ENCODE measurements at regions not wholly inside any gene's neighbourhood (a gene's known extent, or its start where the extent isn't known, plus 50 kb on each side); places are given as distances from the start of the nearest gene placed in this dataset.
A peak's percentile ranks its signal among the peaks of the same experiment; 100 is the strongest.

GRCh38 chr11:79794484-79795393 lies 353.9 kb upstream of the TENM4 start:
- H3K4me1 ChIP-seq, result peaks cover 0 to 10% (median 0%) of the 10 kb centered on the region in 4 donors
- H3K36me3 ChIP-seq, result no peaks in the 10 kb centered on the region
- TF ChIP-seq CTCF (IDR thresholded peaks at IDR 0.05), result no peak
- TF ChIP-seq POLR2A (IDR thresholded peaks at IDR 0.05), result no peak
- TF ChIP-seq POLR2AphosphoS5 (IDR thresholded peaks at IDR 0.05), result peak in 1 of 2 donors; percentile 18
- peak in 1 of 4 donors; percentile 67 for TF ChIP-seq EP300 (IDR thresholded peaks at IDR 0.05)
- no peaks in the 10 kb centered on the region for H3K9me3 ChIP-seq
- ATAC-seq (ENCODE audit: low FRiP score in 2 of 2) (peak; percentile 34 to 86), DNase-seq (peak in 1 of 2 donors; percentile 28)
- H3K27me3 ChIP-seq, result no peaks in the 10 kb centered on the region
- no peak overlapping the region for H3K27ac ChIP-seq
- no peak overlapping the region for H3K4me3 ChIP-seq
- WGBS, 2 donors, result 42 to 51% methylated on average over 4 of the region's 4 CpGs

GRCh38 chr11:79794057-79794456 lies 353.2 kb upstream of the TENM4 start:
- ATAC-seq (ENCODE audit: low FRiP score in 2 of 2), result peak; percentile 11 to 29
- TF ChIP-seq POLR2AphosphoS5 (IDR thresholded peaks at IDR 0.05) (no peak), EP300 (IDR thresholded peaks at IDR 0.05) (no peak), POLR2A (IDR thresholded peaks at IDR 0.05) (no peak), CTCF (IDR thresholded peaks at IDR 0.05) (no peak)
- 58 to 66% methylated on average over 3 of the region's 3 CpGs for WGBS, 2 donors

GRCh38 chr11:79786961-79787360 lies 346.1 kb upstream of the TENM4 start:
- ATAC-seq (ENCODE audit: low FRiP score in 2 of 2) (no peak), DNase-seq (no peak)
- WGBS, 2 donors, result 81 to 95% methylated on average over 1 of the region's 1 CpG
- H3K9me3 ChIP-seq, result no peaks in the 10 kb centered on the region
- no peak for TF ChIP-seq POLR2A (IDR thresholded peaks at IDR 0.05)
- H3K4me1 ChIP-seq, result no peaks in the 10 kb centered on the region
- no peak overlapping the region for H3K4me3 ChIP-seq
- no peak overlapping the region for H3K27ac ChIP-seq
- H3K27me3 ChIP-seq, result no peaks in the 10 kb centered on the region
- no peaks in the 10 kb centered on the region for H3K36me3 ChIP-seq

More at GRCh38 chr11:79794057-79794456, 353.2 kb upstream of the TENM4 start:
- H3K36me3 ChIP-seq, result no peaks in the 10 kb centered on the region
- H3K9me3 ChIP-seq, result no peaks in the 10 kb centered on the region
- H3K27ac ChIP-seq, result no peak overlapping the region
- no peaks in the 10 kb centered on the region for H3K27me3 ChIP-seq
- H3K4me1 ChIP-seq, result peaks cover 0 to 10% (median 0%) of the 10 kb centered on the region in 4 donors
- no peak for DNase-seq
- no peak overlapping the region for H3K4me3 ChIP-seq

- no peaks in the 10 kb centered on the region for H3K27me3 ChIP-seq
- TF ChIP-seq POLR2AphosphoS5 (IDR thresholded peaks at IDR 0.05) (no peak), CTCF (IDR thresholded peaks at IDR 0.05) (no peak), EP300 (IDR thresholded peaks at IDR 0.05) (no peak), POLR2A (IDR thresholded peaks at IDR 0.05) (no peak)
- ATAC-seq (ENCODE audit: low FRiP score in 2 of 2), result no peak
- H3K9me3 ChIP-seq, result no peaks in the 10 kb centered on the region
- H3K4me1 ChIP-seq, result no peaks in the 10 kb centered on the region
- DNase-seq, result no peak
- WGBS, 2 donors, result 72 to 73% methylated on average over 4 of the region's 4 CpGs
- no peak overlapping the region for H3K4me3 ChIP-seq
- no peaks in the 10 kb centered on the region for H3K36me3 ChIP-seq
- no peak overlapping the region for H3K27ac ChIP-seq
These were observed 343.0 kb upstream of the TENM4 start for GRCh38 chr11:79783833-79784232.

- no peaks in the 10 kb centered on the region for H3K4me1 ChIP-seq
- TF ChIP-seq EP300 (IDR thresholded peaks at IDR 0.05) (no peak), POLR2AphosphoS5 (IDR thresholded peaks at IDR 0.05) (no peak), CTCF (IDR thresholded peaks at IDR 0.05) (no peak), POLR2A (IDR thresholded peaks at IDR 0.05) (no peak)
- H3K4me3 ChIP-seq, result no peak overlapping the region
- no peaks in the 10 kb centered on the region for H3K27me3 ChIP-seq
- no peak for DNase-seq
- H3K27ac ChIP-seq, result no peak overlapping the region
- no peaks in the 10 kb centered on the region for H3K36me3 ChIP-seq
- no peak for ATAC-seq (ENCODE audit: low FRiP score in 2 of 2)
- WGBS, 2 donors, result 50 to 52% methylated on average over 1 of the region's 1 CpG
- no peaks in the 10 kb centered on the region for H3K9me3 ChIP-seq
These were observed 327.5 kb upstream of the TENM4 start for GRCh38 chr11:79768343-79768742.
